Neural cell (in vitro differentiated cells): ENCODE measurements at regions not wholly inside any gene's neighbourhood (a gene's known extent, or its start where the extent isn't known, plus 50 kb on each side); places are given as distances from the start of the nearest gene placed in this dataset.

Experiments
- H2AFZ ChIP-seq: fragments of 200-600, 300-800 bp; sonication (generic), shearing (Covaris generic); 2 replicates; pipeline ENCODE4 v1.6.0; 2014; ENCODE audit warnings: low read depth, mild to moderate bottlenecking, antibody characterized with exemption, low read length, moderate library complexity
- H3F3A ChIP-seq: fragments of 200-600 bp; shearing (Covaris generic); 2 replicates; pipeline ENCODE4 v1.6.1; 2016; ENCODE audit warnings: mild to moderate bottlenecking, moderate library complexity, mixed read lengths, antibody characterized with exemption, low read length; ENCODE audit not compliant: insufficient read depth, poor library complexity, severe bottlenecking
- H3K27ac ChIP-seq: fragments of 200-600, 300-800 bp; sonication (generic), shearing (Covaris generic); 2 replicates; pipeline ENCODE4 v1.5.1; 2014; ENCODE audit warnings: mild to moderate bottlenecking, low read length, moderate library complexity
- H3K27me3 ChIP-seq: fragments of 300-800, 200-600 bp; sonication (generic), shearing (Covaris generic); 2 replicates; pipeline ENCODE4 v1.6.0; 2014; ENCODE audit warnings: mild to moderate bottlenecking, low read depth, low read length, moderate library complexity; ENCODE audit not compliant: insufficient read depth
- H3K36me3 ChIP-seq: fragments of 300-800, 200-600 bp; sonication (generic), shearing (Covaris generic); 2 replicates; pipeline ENCODE4 v1.5.1; 2014; ENCODE audit warnings: mild to moderate bottlenecking, antibody characterized with exemption, low read length, moderate library complexity; ENCODE audit not compliant: insufficient read depth
- H3K4me2 ChIP-seq: fragments of 300-800, 200-600 bp; sonication (generic), shearing (Covaris generic); 2 replicates; pipeline ENCODE4 v1.6.0; 2014; ENCODE audit warnings: mild to moderate bottlenecking, low read length
- H3K4me3 ChIP-seq: fragments of 300-800, 200-600 bp; sonication (generic), shearing (Covaris generic); 2 replicates; pipeline ENCODE4 v1.5.1; 2014; ENCODE audit warnings: mild to moderate bottlenecking, low read length, moderate library complexity
- H3K79me2 ChIP-seq: fragments of 200-600 bp; shearing (Covaris generic); replicated peaks from 2 replicates; pipeline ENCODE4 v1.6.0; 2014; ENCODE audit warnings: mild to moderate bottlenecking, low read length, moderate library complexity; ENCODE audit not compliant: insufficient read depth
- H3K9ac ChIP-seq: fragments of 300-800, 200-600 bp; sonication (generic), shearing (Covaris generic); 2 replicates; pipeline ENCODE4 v1.6.1; 2016; ENCODE audit warnings: mild to moderate bottlenecking, low read length, mixed read lengths
- H3K9me2 ChIP-seq: fragments of 200-600 bp; shearing (Covaris generic); 2 replicates; pipeline ENCODE4 v1.6.1; 2016; ENCODE audit warnings: mild to moderate bottlenecking, low read length, mixed read lengths; ENCODE audit not compliant: insufficient read depth
- H3K9me3 ChIP-seq: fragments of 200-600, 300-800 bp; sonication (generic), shearing (Covaris generic); 2 replicates; pipeline ENCODE4 v1.6.1; 2016; ENCODE audit warnings: mild to moderate bottlenecking, mixed run types, low read length, moderate library complexity, mixed read lengths
- H4K20me1 ChIP-seq: fragments of 200-600 bp; shearing (Covaris generic); 2 replicates; pipeline ENCODE4 v1.6.1; 2016; ENCODE audit warnings: mild to moderate bottlenecking, mixed run types; ENCODE audit not compliant: insufficient read depth
- EP300 ChIP-seq: fragments of 450-650 bp; conservative IDR thresholded peaks from 2 replicates; pipeline ENCODE4 v1.6.1; 2014; ENCODE audit warnings: antibody characterized with exemption, mild to moderate bottlenecking, moderate library complexity; ENCODE audit not compliant: poor library complexity, severe bottlenecking
- EZH2 ChIP-seq: fragments of 200-600, 300-800 bp; shearing (Covaris generic), sonication (generic); IDR thresholded peaks from 2 replicates; pipeline ENCODE4 v1.6.1; 2014; ENCODE audit warnings: antibody characterized with exemption, low read length, borderline replicate concordance, mild to moderate bottlenecking; ENCODE audit not compliant: insufficient read depth, poor library complexity, severe bottlenecking
- MXI1 ChIP-seq: fragments of 450-650 bp; conservative IDR thresholded peaks from 2 replicates; pipeline ENCODE4 v1.6.1; 2014; ENCODE audit warnings: antibody characterized with exemption, mild to moderate bottlenecking; ENCODE audit not compliant: poor library complexity, severe bottlenecking
- POLR2AphosphoS5 ChIP-seq: IDR thresholded peaks from 2 replicates; pipeline ENCODE4 v1.6.1; 2012
- RAD21 ChIP-seq: fragments of 450-650 bp; conservative IDR thresholded peaks from 2 replicates; pipeline ENCODE4 v1.6.1; 2014; ENCODE audit warnings: antibody characterized with exemption, mild to moderate bottlenecking, moderate library complexity
- SMC3 ChIP-seq: fragments of 450-650 bp; conservative IDR thresholded peaks from 2 replicates; pipeline ENCODE4 v1.6.1; 2014; ENCODE audit warnings: antibody characterized with exemption, mild to moderate bottlenecking, moderate library complexity; ENCODE audit not compliant: poor library complexity
- TAF1 ChIP-seq: IDR thresholded peaks from 2 replicates; pipeline ENCODE4 v1.6.1; 2012; ENCODE audit warnings: low read depth
- TF ChIP-seq, protein P1 (sequence below): fragments of 450-650 bp; IDR thresholded peaks from 2 replicates; pipeline ENCODE4 v1.5.1; 2014; ENCODE audit warnings: antibody characterized with exemption, mild to moderate bottlenecking, moderate library complexity; ENCODE audit not compliant: poor library complexity, severe bottlenecking
- TF ChIP-seq, protein P2 (sequence below): IDR thresholded peaks from 2 replicates; pipeline ENCODE4 v1.6.1; 2012; ENCODE audit warnings: borderline replicate concordance

DNA sequence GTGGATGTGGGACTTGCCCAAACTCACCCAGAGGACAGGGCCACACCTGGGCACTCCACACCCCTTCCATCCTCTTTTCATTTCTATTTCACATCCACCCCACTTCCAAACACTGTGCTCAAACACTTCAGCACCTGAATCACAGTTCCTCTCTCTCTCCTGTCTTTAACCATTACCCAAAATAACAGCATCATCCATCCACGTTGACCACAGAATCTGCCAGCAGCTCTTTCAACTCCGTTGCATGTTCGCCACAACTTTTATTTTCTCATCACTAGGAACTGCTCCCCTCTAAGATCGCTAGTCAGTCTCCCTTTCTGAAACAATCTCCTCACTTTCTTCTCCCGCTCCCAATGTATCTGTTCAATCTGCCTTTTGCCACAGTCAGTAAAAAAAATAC lies 121.6 kb upstream of the HNRNPA3 start:
- no peak overlapping the region for H2AFZ ChIP-seq
- no peak overlapping the region for H3K4me3 ChIP-seq
- H3K27ac ChIP-seq, result no peak overlapping the region
- no peaks in the 10 kb centered on the region for H3K36me3 ChIP-seq
- no peaks in the 10 kb centered on the region for H3K9me2 ChIP-seq
- H4K20me1 ChIP-seq, result no peaks in the 10 kb centered on the region
- H3K9ac ChIP-seq, result no peak overlapping the region
- no peaks in the 10 kb centered on the region for H3K9me3 ChIP-seq
- H3K4me2 ChIP-seq, result no peak overlapping the region
- no peaks in the 10 kb centered on the region for H3F3A ChIP-seq
- TF ChIP-seq, protein P1, sequence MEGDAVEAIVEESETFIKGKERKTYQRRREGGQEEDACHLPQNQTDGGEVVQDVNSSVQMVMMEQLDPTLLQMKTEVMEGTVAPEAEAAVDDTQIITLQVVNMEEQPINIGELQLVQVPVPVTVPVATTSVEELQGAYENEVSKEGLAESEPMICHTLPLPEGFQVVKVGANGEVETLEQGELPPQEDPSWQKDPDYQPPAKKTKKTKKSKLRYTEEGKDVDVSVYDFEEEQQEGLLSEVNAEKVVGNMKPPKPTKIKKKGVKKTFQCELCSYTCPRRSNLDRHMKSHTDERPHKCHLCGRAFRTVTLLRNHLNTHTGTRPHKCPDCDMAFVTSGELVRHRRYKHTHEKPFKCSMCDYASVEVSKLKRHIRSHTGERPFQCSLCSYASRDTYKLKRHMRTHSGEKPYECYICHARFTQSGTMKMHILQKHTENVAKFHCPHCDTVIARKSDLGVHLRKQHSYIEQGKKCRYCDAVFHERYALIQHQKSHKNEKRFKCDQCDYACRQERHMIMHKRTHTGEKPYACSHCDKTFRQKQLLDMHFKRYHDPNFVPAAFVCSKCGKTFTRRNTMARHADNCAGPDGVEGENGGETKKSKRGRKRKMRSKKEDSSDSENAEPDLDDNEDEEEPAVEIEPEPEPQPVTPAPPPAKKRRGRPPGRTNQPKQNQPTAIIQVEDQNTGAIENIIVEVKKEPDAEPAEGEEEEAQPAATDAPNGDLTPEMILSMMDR, result no peak
- no peaks in the 10 kb centered on the region for H3K27me3 ChIP-seq
- no peaks in the 10 kb centered on the region for H3K79me2 ChIP-seq

DNA sequence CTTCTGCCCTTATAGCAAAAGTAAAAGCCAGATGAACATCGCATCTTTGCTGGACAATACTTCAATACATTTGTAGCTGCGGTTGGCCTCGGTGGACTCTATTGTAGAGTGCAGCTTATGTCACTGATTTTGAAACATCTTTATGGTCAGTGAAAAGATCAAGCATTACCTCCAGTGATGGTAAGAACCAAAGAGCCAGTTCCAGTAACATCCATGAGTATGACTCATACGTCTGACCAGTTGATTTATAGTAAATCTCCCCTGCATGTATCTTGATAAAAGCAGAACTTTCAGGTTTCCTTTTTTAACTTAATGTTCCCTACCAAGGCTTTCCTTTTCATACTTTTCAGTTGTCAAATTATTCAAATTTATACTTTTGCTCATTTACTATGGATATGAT lies 119.2 kb upstream of the HNRNPA3 start:
- H3K27me3 ChIP-seq, result no peaks in the 10 kb centered on the region
- no peak overlapping the region for H3K9ac ChIP-seq
- TF ChIP-seq, protein P2, sequence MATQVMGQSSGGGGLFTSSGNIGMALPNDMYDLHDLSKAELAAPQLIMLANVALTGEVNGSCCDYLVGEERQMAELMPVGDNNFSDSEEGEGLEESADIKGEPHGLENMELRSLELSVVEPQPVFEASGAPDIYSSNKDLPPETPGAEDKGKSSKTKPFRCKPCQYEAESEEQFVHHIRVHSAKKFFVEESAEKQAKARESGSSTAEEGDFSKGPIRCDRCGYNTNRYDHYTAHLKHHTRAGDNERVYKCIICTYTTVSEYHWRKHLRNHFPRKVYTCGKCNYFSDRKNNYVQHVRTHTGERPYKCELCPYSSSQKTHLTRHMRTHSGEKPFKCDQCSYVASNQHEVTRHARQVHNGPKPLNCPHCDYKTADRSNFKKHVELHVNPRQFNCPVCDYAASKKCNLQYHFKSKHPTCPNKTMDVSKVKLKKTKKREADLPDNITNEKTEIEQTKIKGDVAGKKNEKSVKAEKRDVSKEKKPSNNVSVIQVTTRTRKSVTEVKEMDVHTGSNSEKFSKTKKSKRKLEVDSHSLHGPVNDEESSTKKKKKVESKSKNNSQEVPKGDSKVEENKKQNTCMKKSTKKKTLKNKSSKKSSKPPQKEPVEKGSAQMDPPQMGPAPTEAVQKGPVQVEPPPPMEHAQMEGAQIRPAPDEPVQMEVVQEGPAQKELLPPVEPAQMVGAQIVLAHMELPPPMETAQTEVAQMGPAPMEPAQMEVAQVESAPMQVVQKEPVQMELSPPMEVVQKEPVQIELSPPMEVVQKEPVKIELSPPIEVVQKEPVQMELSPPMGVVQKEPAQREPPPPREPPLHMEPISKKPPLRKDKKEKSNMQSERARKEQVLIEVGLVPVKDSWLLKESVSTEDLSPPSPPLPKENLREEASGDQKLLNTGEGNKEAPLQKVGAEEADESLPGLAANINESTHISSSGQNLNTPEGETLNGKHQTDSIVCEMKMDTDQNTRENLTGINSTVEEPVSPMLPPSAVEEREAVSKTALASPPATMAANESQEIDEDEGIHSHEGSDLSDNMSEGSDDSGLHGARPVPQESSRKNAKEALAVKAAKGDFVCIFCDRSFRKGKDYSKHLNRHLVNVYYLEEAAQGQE, result no peak
- no peak for TF ChIP-seq SMC3
- TF ChIP-seq, protein P1, result no peak
- TF ChIP-seq POLR2AphosphoS5, result no peak
- TF ChIP-seq EZH2, result no peak
- TF ChIP-seq TAF1, result no peak
- no peak for TF ChIP-seq EP300
- no peak for TF ChIP-seq MXI1
- no peak for TF ChIP-seq RAD21
- no peak overlapping the region for H2AFZ ChIP-seq
- H3K9me3 ChIP-seq, result no peaks in the 10 kb centered on the region
- no peaks in the 10 kb centered on the region for H3F3A ChIP-seq
- H3K9me2 ChIP-seq, result no peaks in the 10 kb centered on the region
- H3K4me2 ChIP-seq, result no peak overlapping the region
- no peaks in the 10 kb centered on the region for H4K20me1 ChIP-seq
- H3K79me2 ChIP-seq, result no peaks in the 10 kb centered on the region
- no peak overlapping the region for H3K4me3 ChIP-seq
- H3K27ac ChIP-seq, result no peak overlapping the region
- no peaks in the 10 kb centered on the region for H3K36me3 ChIP-seq
